ENCODE measurements at regions not wholly inside any gene's neighbourhood (a gene's known extent, or its start where the extent isn't known, plus 50 kb on each side); places are given as distances from the start of the nearest gene placed in this dataset.
A peak's percentile ranks its signal among the peaks of the same experiment; 100 is the strongest.

DNA sequence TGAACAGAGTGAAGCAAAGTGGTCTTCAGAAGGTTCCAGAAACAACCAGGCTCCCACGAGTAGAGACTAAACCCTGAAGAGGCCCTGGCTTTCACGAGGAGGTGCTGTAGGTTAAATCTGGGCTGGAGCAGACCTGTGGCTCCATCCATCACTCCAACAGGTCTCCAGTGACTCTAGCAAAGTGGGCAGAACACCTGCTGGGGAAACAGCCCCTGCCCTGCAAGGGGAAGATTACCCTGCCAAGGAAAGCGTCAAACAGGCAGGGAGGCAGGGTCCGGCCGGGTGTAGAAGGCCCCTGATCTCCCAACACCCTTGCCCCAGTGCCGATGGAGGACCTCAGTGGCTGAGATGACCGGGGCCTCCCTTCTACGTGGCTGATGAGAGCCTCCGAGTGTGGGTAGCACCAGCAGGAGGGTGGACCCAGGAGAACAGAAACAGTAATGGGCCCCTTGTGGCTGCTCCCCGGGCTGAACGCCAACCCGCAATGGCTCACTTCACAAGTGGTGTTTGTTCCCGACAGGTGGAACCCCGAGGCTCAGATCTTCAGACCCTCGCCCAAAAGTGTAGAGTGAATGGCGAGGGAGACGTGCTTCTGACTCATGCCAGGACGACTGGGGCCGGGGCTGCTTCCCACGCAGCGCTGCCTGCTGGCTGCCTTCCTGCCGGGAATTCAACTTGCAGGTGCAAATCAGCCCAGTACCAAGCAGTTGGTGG, 112.0 kb downstream of the SHANK2 start:
- Mint-ChIP-seq H3K36me3 (ENCODE audit: insufficient read depth) (peaks cover 17% of the 10 kb centered on the region), H3K4me3 (ENCODE audit: low read depth) (no peak overlapping the region), H3K4me1 (ENCODE audit: low read depth) (peaks cover 2% of the 10 kb centered on the region), H3K27ac (peak overlapping the region; percentile 16), H3K27me3 (no peaks in the 10 kb centered on the region), H3K9me3 (ENCODE audit: low read depth) (no peaks in the 10 kb centered on the region)
- TF ChIP-seq CTCF (IDR thresholded peaks at IDR 0.05; ENCODE audit: unreplicated experiment) = no peak
- no peak for DNase-seq (ENCODE audit: low spot score, unreplicated experiment)

GRCh38 chr11:71139516-71140205, 112.7 kb downstream of the SHANK2 start:
- Mint-ChIP-seq H3K36me3 (ENCODE audit: insufficient read depth) (peaks cover 15% of the 10 kb centered on the region), H3K9me3 (ENCODE audit: low read depth) (no peaks in the 10 kb centered on the region), H3K27ac (peak overlapping the region; percentile 39), H3K4me1 (ENCODE audit: low read depth) (peaks cover 2% of the 10 kb centered on the region), H3K27me3 (no peaks in the 10 kb centered on the region), H3K4me3 (ENCODE audit: low read depth) (no peak overlapping the region)
- TF ChIP-seq CTCF (IDR thresholded peaks at IDR 0.05; ENCODE audit: unreplicated experiment) = no peak
- no peak for DNase-seq (ENCODE audit: low spot score, unreplicated experiment)

GRCh38 chr11:71138737-71139425, 113.5 kb downstream of the SHANK2 start:
- Mint-ChIP-seq H3K9me3 (ENCODE audit: low read depth) (no peaks in the 10 kb centered on the region), H3K4me3 (ENCODE audit: low read depth) (no peak overlapping the region), H3K27me3 (no peaks in the 10 kb centered on the region), H3K27ac (no peak overlapping the region), H3K36me3 (ENCODE audit: insufficient read depth) (peaks cover 14% of the 10 kb centered on the region), H3K4me1 (ENCODE audit: low read depth) (peaks cover 2% of the 10 kb centered on the region)
- DNase-seq (ENCODE audit: low spot score, unreplicated experiment) = no peak
- no peak for TF ChIP-seq CTCF (IDR thresholded peaks at IDR 0.05; ENCODE audit: unreplicated experiment)

DNA sequence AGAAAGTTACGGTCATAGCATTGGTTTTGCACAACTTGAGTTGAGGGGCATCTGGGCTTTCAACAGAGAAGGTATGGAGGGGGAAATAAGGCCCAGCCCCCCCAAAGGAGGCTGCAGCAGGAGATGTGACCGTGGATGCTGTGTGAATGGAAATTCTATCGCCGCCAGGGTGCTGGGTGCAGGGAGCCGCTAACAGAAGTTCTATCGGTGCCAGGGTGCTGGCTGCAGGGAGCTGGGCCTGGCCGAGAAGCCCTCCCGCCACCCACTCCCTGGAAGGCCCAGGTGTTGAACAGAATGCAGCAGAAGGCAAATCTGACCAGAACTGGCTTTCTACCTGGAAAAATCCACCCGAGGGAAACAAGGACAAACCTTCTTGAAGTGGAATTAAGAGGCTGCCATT, 115.0 kb downstream of the SHANK2 start:
- Mint-ChIP-seq H3K27me3 (no peaks in the 10 kb centered on the region), H3K27ac (peak overlapping the region; percentile 36), H3K4me3 (ENCODE audit: low read depth) (no peak overlapping the region), H3K36me3 (ENCODE audit: insufficient read depth) (peaks cover 15% of the 10 kb centered on the region), H3K4me1 (ENCODE audit: low read depth) (peaks cover 2% of the 10 kb centered on the region), H3K9me3 (ENCODE audit: low read depth) (no peaks in the 10 kb centered on the region)
- no peak for TF ChIP-seq CTCF (IDR thresholded peaks at IDR 0.05; ENCODE audit: unreplicated experiment)
- no peak for DNase-seq (ENCODE audit: low spot score, unreplicated experiment)

DNA sequence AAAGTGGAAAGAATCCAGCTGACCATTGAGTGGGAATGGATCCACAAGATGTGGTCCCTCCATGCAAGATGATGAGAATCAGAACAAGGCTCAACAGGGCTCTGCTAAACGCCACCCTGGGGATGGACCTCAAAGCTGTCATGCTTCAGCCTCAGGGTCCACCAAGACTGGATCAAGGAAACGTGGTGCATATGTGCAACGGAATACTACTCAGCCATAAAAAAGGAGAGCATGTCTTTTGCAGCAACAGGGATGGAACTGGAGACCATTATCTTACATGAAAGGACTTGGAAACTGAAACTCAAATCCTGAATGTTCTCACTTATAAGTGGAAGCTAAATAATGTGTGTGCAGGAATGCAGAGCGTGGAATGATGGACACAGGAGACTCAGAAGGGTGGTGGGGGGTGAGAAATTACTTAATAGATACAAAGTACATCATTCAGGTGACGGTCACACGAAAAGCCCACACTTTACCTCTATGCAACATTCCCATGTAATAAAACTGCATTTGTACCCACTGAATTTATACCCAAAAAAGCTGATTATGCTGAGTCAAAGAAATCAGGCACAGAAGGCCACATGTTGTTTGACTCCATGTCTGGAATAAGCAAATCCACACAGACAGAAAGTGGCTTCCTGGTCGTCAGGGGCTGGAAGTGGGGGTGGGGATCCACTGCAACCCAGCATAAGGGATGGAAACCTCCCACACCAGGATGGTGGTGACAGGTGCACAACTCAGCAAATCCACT, 116.1 kb downstream of the SHANK2 start:
- no peak for DNase-seq (ENCODE audit: low spot score, unreplicated experiment)
- Mint-ChIP-seq H3K4me3 (ENCODE audit: low read depth) (no peak overlapping the region), H3K4me1 (ENCODE audit: low read depth) (peaks cover 2% of the 10 kb centered on the region), H3K27ac (no peak overlapping the region), H3K27me3 (no peaks in the 10 kb centered on the region), H3K36me3 (ENCODE audit: insufficient read depth) (peaks cover 15% of the 10 kb centered on the region), H3K9me3 (ENCODE audit: low read depth) (no peaks in the 10 kb centered on the region)
- no peak for TF ChIP-seq CTCF (IDR thresholded peaks at IDR 0.05; ENCODE audit: unreplicated experiment)
